ENCODE measurements at regions not wholly inside any gene's neighbourhood (a gene's known extent, or its start where the extent isn't known, plus 50 kb on each side); places are given as distances from the start of the nearest gene placed in this dataset.

GRCh38 chr9:2453701-2454100 lies 167.9 kb upstream of the VLDLR start:
- H3K36me3 Mint-ChIP-seq (ENCODE audit: unreplicated experiment), result no peaks in the 10 kb centered on the region
- no peak for TF ChIP-seq CTCF (IDR thresholded peaks at IDR 0.05)
- H3K4me1 Mint-ChIP-seq (ENCODE audit: unreplicated experiment), result peaks cover 30% of the 10 kb centered on the region
- H3K4me3 Mint-ChIP-seq (ENCODE audit: unreplicated experiment), result no peak overlapping the region
- no peak for DNase-seq (ENCODE audit: extremely low spot score, unreplicated experiment)
- no peaks in the 10 kb centered on the region for H3K27me3 Mint-ChIP-seq (ENCODE audit: unreplicated experiment)
- no peak overlapping the region for H3K27ac Mint-ChIP-seq (ENCODE audit: unreplicated experiment)
- H3K9me3 Mint-ChIP-seq (ENCODE audit: unreplicated experiment), result no peaks in the 10 kb centered on the region

GRCh38 chr9:2459756-2460155 lies 161.8 kb upstream of the VLDLR start:
- Mint-ChIP-seq H3K36me3 (ENCODE audit: unreplicated experiment) (no peaks in the 10 kb centered on the region), H3K4me3 (ENCODE audit: unreplicated experiment) (no peak overlapping the region), H3K9me3 (ENCODE audit: unreplicated experiment) (peaks cover 20% of the 10 kb centered on the region), H3K27ac (ENCODE audit: unreplicated experiment) (no peak overlapping the region), H3K4me1 (ENCODE audit: unreplicated experiment) (peaks cover 23% of the 10 kb centered on the region), H3K27me3 (ENCODE audit: unreplicated experiment) (peaks cover 4% of the 10 kb centered on the region)
- no peak for TF ChIP-seq CTCF (IDR thresholded peaks at IDR 0.05)
- DNase-seq (ENCODE audit: extremely low spot score, unreplicated experiment), result no peak

GRCh38 chr9:2461892-2462291 lies 159.7 kb upstream of the VLDLR start:
- no peak for TF ChIP-seq CTCF (IDR thresholded peaks at IDR 0.05)
- peaks cover 25% of the 10 kb centered on the region for H3K9me3 Mint-ChIP-seq (ENCODE audit: unreplicated experiment)
- H3K27me3 Mint-ChIP-seq (ENCODE audit: unreplicated experiment), result peaks cover 4% of the 10 kb centered on the region
- peaks cover 19% of the 10 kb centered on the region for H3K4me1 Mint-ChIP-seq (ENCODE audit: unreplicated experiment)
- H3K27ac Mint-ChIP-seq (ENCODE audit: unreplicated experiment), result no peak overlapping the region
- no peak overlapping the region for H3K4me3 Mint-ChIP-seq (ENCODE audit: unreplicated experiment)
- DNase-seq (ENCODE audit: extremely low spot score, unreplicated experiment), result no peak
- H3K36me3 Mint-ChIP-seq (ENCODE audit: unreplicated experiment), result no peaks in the 10 kb centered on the region

GRCh38 chr9:2464624-2465023 lies 157.0 kb upstream of the VLDLR start:
- Mint-ChIP-seq H3K9me3 (ENCODE audit: unreplicated experiment) (peaks cover 25% of the 10 kb centered on the region), H3K27me3 (ENCODE audit: unreplicated experiment) (peaks cover 4% of the 10 kb centered on the region), H3K27ac (ENCODE audit: unreplicated experiment) (no peak overlapping the region), H3K4me3 (ENCODE audit: unreplicated experiment) (no peak overlapping the region), H3K36me3 (ENCODE audit: unreplicated experiment) (no peaks in the 10 kb centered on the region), H3K4me1 (ENCODE audit: unreplicated experiment) (peaks cover 20% of the 10 kb centered on the region)
- no peak for DNase-seq (ENCODE audit: extremely low spot score, unreplicated experiment)
- no peak for TF ChIP-seq CTCF (IDR thresholded peaks at IDR 0.05)

- peaks cover 28% of the 10 kb centered on the region for H3K4me1 Mint-ChIP-seq (ENCODE audit: unreplicated experiment)
- H3K27me3 Mint-ChIP-seq (ENCODE audit: unreplicated experiment), result peaks cover 3% of the 10 kb centered on the region
- no peaks in the 10 kb centered on the region for H3K36me3 Mint-ChIP-seq (ENCODE audit: unreplicated experiment)
- H3K27ac Mint-ChIP-seq (ENCODE audit: unreplicated experiment), result no peak overlapping the region
- H3K9me3 Mint-ChIP-seq (ENCODE audit: unreplicated experiment), result peaks cover 25% of the 10 kb centered on the region
- no peak for DNase-seq (ENCODE audit: extremely low spot score, unreplicated experiment)
- TF ChIP-seq CTCF (IDR thresholded peaks at IDR 0.05), result no peak
- no peak overlapping the region for H3K4me3 Mint-ChIP-seq (ENCODE audit: unreplicated experiment)
Measured at GRCh38 chr9:2465516-2465915, 156.1 kb upstream of the VLDLR start.

All from osteocyte (in vitro differentiated cells).